ENCODE measurements at regions not wholly inside any gene's neighbourhood (a gene's known extent, or its start where the extent isn't known, plus 50 kb on each side); places are given as distances from the start of the nearest gene placed in this dataset.
A peak's percentile ranks its signal among the peaks of the same experiment; 100 is the strongest.

- TF ChIP-seq PKNOX1 (IDR thresholded peaks at IDR 0.05) (no peak), NRF1 (conservative IDR thresholded peaks at IDR 0.05 in 1 of 2, IDR thresholded peaks at IDR 0.05 in 1 of 2) (peak; percentile 77 to 81), EGR1 (conservative IDR thresholded peaks at IDR 0.05) (no peak), ZBTB12 (CRISPR knock-in tag; IDR thresholded peaks at IDR 0.05) (no peak), ETV5 (CRISPR knock-in tag; IDR thresholded peaks at IDR 0.05; ENCODE audit: low read depth) (no peak)
Measured at GRCh38 chr5:68919988-68920490, 173.8 kb upstream of the SLC30A5 start (continued).

- H3K4me1 ChIP-seq (replicated peaks in 1 of 2; ENCODE audit: control insufficient read depth in 2 of 2, insufficient read depth in 2 of 2, low read length in 2 of 2): peaks cover 0 to 5% of the 10 kb centered on the region in 2 experiments; a peak in 1 of 5 replicates
- no peak overlapping the region for H3K4me2 ChIP-seq (ENCODE audit: insufficient read depth, low read length)
- no peaks in the 10 kb centered on the region for H3K9me3 ChIP-seq (replicated peaks; ENCODE audit: control insufficient read depth, insufficient read depth, low read depth, low read length)
- H3K4me3 ChIP-seq: no peak overlapping the region
- in situ Hi-C loops (cut with MboI) (no loop called here), intact Hi-C loops (cut with micrococcal nuclease) (no loop called here)
- DNase-seq (ENCODE audit: extremely low read depth in 1 of 4, low spot score in 3 of 4): no peak
- BruUV-seq (replicated peaks): no TSS peak
- no peaks in the 10 kb centered on the region for H3K9me1 ChIP-seq (ENCODE audit: control insufficient read depth, insufficient read depth, low read length)
- no peak overlapping the region for H3K9ac ChIP-seq (ENCODE audit: insufficient read depth in 1 of 2, low read depth in 2 of 2, low read length in 2 of 2)
- POLR2A ChIA-PET: interaction anchor here (0.6 to 1.1 kb wide), 3 partner anchors 12 to 42 kb away, joined by 3 to 4 read pairs (median 4); no protein-coding TSS in a partner anchor
- H4K20me1 ChIP-seq (replicated peaks; ENCODE audit: control insufficient read depth, insufficient read depth, low read length): no peaks in the 10 kb centered on the region
- FAIRE-seq: no peak
- CTCF ChIA-PET (ENCODE audit: low intra/inter-chr PET ratio): no interaction called here
- no peak overlapping the region for H3K27ac ChIP-seq (ENCODE audit: extremely low read depth, low read depth, low read length)
- ATAC-seq: no peak
- H2AFZ ChIP-seq (ENCODE audit: low read depth, low read length): no peak overlapping the region
- no peaks in the 10 kb centered on the region for H3K79me2 ChIP-seq (ENCODE audit: control insufficient read depth, insufficient read depth, low read length)
- H3K27me3 ChIP-seq (ENCODE audit: control insufficient read depth in 2 of 2, insufficient read depth in 2 of 2, low read length in 2 of 2): no peaks in the 10 kb centered on the region; a peak in 2 of 5 replicates
- H3K36me3 ChIP-seq (ENCODE audit: control insufficient read depth, insufficient read depth, low read length): no peaks in the 10 kb centered on the region
- 13% methylated on average over 25 of the region's 28 CpGs for WGBS (ENCODE audit: insufficient coverage, low coverage, missing lambda C conversion rate)
- TF ChIP-seq SLC30A9 (CRISPR knock-in tag; IDR thresholded peaks at IDR 0.05): no peak
- TF ChIP-seq WHSC1 (IDR thresholded peaks at IDR 0.05; ENCODE audit: low read length): no peak
- TF ChIP-seq DDX20 (tag; IDR thresholded peaks at IDR 0.05; ENCODE audit: low read depth): no peak
- no peak for TF ChIP-seq TBL1XR1 (IDR thresholded peaks at IDR 0.05; ENCODE audit: low read length in 2 of 2)
- TF ChIP-seq BCLAF1 (IDR thresholded peaks at IDR 0.05; ENCODE audit: borderline replicate concordance in 1 of 2, control insufficient read depth in 1 of 2, low read depth in 2 of 2, low read length in 1 of 2): no peak
- TF ChIP-seq ZNF133 (CRISPR knock-in tag; IDR thresholded peaks at IDR 0.05): no peak
- no peak for TF ChIP-seq ZNF511 (CRISPR knock-in tag; IDR thresholded peaks at IDR 0.05)
- TF ChIP-seq CHD2 (IDR thresholded peaks at IDR 0.05; ENCODE audit: low read depth, low read length): no peak
- TF ChIP-seq TCFL5 (CRISPR knock-in tag; conservative IDR thresholded peaks at IDR 0.05): no peak
- no peak for TF ChIP-seq TCF7 (IDR thresholded peaks at IDR 0.05; ENCODE audit: borderline replicate concordance)
Measured at GRCh38 chr5:68920888-68921287, 172.9 kb upstream of the SLC30A5 start.

Data from K562 (cell line).